BJ (cell line): ENCODE measurements at regions not wholly inside any gene's neighbourhood (a gene's known extent, or its start where the extent isn't known, plus 50 kb on each side); places are given as distances from the start of the nearest gene placed in this dataset.
"Not testable (repeated sequence)": the region's sequence is repeated elsewhere in the genome, so short reads cannot be mapped to it uniquely, and the experiment has no call there.

Experiments used
- CTCF ChIA-PET: fragments of 350-600 bp; formaldehyde crosslinking; extraction: SDS; loops from one replicate; lab custom pipeline; 2021; ENCODE audit warnings: antibody characterized with exemption, inconsistent platforms; lab: Yijun Ruan, JAX
- POLR2A ChIA-PET: fragments of 300-600 bp; sonication (Branson Sonifier 250); formaldehyde crosslinking; extraction: SDS; loops from one replicate; lab custom pipeline; 2021; ENCODE audit warnings: antibody characterized with exemption; lab: Charles Lee
- DNase-seq: peaks from one replicate; pipeline ENCODE4 v3.0.0-alpha.2; 2011; ENCODE audit warnings: low read depth
- H3K27me3 ChIP-seq: 2 replicates; pipeline ENCODE4 v1.6.0; 2011; ENCODE audit warnings: low read length; ENCODE audit not compliant: control insufficient read depth, insufficient read depth
- H3K36me3 ChIP-seq: 2 replicates; pipeline ENCODE4 v1.5.1; 2011; ENCODE audit warnings: low read length; ENCODE audit not compliant: control insufficient read depth, insufficient read depth
- H3K4me3 ChIP-seq: 2 replicates; pipeline ENCODE4 v1.5.1; 2011; ENCODE audit warnings: low read depth, mild to moderate bottlenecking, control low read depth, low read length
- TF ChIP-seq, protein P1 (sequence below): IDR thresholded peaks from 2 replicates; pipeline ENCODE4 v1.5.1; 2011; ENCODE audit warnings: low read depth, mild to moderate bottlenecking, control low read depth, inconsistent platforms, low read length, moderate library complexity; ENCODE audit not compliant: insufficient read depth

DNA sequence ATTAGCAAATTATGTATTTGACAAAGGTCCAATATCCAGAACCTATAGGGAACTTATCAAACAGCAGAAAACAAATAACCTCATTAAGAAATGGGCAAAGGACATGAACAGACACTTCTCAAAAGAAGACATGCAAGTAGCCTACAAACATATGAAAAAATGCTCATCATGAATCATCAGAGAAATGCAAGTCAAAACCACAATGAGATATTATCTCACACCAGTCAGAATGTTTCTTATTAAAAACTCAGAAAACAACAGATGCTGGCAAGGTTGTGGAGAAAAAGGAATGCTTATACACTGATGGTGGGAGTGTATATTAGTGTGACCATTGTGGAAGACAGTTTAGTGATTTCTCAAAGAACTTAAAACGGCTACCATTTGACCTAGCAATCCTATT is 116.1 kb upstream of the CRBN start:
- ChIA-PET CTCF (no interaction called here), POLR2A (no interaction called here)
- no peaks in the 10 kb centered on the region for H3K36me3 ChIP-seq
- no peaks in the 10 kb centered on the region for H3K27me3 ChIP-seq
- no peak overlapping the region for H3K4me3 ChIP-seq
- no peak for DNase-seq
- TF ChIP-seq, protein P1, sequence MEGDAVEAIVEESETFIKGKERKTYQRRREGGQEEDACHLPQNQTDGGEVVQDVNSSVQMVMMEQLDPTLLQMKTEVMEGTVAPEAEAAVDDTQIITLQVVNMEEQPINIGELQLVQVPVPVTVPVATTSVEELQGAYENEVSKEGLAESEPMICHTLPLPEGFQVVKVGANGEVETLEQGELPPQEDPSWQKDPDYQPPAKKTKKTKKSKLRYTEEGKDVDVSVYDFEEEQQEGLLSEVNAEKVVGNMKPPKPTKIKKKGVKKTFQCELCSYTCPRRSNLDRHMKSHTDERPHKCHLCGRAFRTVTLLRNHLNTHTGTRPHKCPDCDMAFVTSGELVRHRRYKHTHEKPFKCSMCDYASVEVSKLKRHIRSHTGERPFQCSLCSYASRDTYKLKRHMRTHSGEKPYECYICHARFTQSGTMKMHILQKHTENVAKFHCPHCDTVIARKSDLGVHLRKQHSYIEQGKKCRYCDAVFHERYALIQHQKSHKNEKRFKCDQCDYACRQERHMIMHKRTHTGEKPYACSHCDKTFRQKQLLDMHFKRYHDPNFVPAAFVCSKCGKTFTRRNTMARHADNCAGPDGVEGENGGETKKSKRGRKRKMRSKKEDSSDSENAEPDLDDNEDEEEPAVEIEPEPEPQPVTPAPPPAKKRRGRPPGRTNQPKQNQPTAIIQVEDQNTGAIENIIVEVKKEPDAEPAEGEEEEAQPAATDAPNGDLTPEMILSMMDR = no peak

DNA sequence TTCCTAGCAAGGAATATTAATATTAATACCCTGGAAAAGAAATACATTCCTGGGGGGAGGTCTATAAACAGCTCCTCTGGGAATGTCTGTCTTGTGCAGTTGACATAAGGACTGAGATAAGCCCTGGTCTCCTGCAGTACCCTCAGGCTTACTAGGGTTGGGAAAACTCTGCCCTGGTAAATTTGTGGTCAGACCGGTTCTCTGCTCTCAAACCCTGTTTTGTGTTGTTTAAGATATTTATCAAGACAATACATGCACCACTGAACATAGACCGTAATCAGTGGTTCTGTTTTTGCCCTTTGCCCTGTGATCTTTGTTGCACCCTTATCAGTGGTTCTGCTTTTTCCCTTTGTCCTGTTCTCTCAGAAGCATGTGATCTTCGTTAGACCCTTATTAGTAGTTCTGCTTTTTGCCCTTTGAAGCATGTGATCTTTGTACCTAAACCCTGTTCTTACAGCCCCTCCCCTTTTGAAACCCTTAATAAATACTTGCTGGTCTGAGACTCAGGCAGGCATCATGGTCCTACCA is 112.3 kb upstream of the CRBN start:
- DNase-seq, H3K4me3 ChIP-seq, H3K36me3 ChIP-seq, H3K27me3 ChIP-seq, CTCF ChIA-PET, POLR2A ChIA-PET: not testable (repeated sequence)

DNA sequence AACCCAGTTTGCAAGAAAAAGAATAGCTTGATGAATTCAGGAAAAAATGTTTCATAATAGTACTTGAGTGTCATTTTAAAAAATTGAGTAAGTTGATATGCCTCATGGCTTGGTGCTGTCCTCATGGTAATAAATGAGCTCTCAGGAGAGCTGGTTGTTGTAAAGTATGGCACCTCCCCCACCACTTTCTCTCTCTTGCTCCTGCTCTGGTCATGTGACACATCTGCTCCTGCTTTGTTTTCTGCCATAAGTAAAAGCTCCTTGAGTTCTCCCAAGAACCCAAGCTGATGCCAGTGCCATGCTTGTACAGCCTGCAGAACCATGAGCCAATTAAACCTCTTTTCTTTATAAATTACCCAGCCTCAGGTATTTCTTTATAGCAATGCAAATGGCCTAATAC is 108.8 kb upstream of the CRBN start:
- Histone ChIP-seq H3K4me3 (no peak overlapping the region), H3K27me3 (no peaks in the 10 kb centered on the region), H3K36me3 (no peaks in the 10 kb centered on the region)
- DNase-seq = no peak
- TF ChIP-seq, protein P1 = no peak
- POLR2A ChIA-PET = no interaction called here
- CTCF ChIA-PET = no interaction called here

DNA sequence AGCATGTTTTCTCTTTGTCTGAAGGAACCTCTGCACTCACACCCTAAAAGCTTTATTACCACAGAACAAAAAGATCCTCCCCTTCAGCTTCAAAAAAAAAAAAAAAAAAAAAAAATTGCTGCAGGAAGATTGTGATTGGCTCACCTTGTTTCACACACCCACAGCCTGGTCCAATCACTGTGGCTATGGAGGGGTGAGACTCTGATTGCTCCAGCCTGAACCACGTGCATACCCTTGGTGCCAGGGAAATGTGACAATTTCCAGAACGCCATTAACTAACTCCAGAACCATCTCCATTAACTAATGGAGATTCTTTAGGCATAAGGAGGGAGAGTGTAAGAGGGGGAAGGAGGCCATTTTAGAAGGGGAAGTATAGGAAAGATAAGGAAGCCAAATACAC is 106.5 kb upstream of the CRBN start:
- H3K36me3 ChIP-seq = no peaks in the 10 kb centered on the region
- no peaks in the 10 kb centered on the region for H3K27me3 ChIP-seq
- H3K4me3 ChIP-seq = no peak overlapping the region
- POLR2A ChIA-PET = no interaction called here
- DNase-seq = no peak
- TF ChIP-seq, protein P1 = no peak
- CTCF ChIA-PET = no interaction called here

DNA sequence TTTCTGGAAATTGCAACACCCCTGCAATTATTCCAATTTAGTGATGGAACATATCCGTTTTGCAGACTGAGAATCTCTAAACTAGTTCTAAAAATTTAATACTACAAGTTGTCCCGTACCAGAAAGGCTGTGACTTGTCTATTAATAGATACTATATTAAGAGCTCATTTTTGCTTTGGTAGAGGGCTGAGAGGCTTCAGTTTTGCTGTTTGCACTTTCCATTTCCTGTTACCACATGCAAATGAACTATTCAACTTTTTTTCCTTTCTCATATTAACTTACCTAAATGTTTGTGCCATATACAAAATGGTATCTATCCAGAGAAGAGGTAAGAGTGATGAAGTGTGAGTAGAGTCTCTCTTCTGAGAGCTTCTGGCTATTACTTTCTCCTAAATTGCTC is 101.5 kb upstream of the CRBN start:
- Histone ChIP-seq H3K27me3 (no peaks in the 10 kb centered on the region), H3K36me3 (no peaks in the 10 kb centered on the region), H3K4me3 (no peak overlapping the region)
- ChIA-PET POLR2A (no interaction called here), CTCF (no interaction called here)
- no peak for DNase-seq
- TF ChIP-seq, protein P1 = no peak

DNA sequence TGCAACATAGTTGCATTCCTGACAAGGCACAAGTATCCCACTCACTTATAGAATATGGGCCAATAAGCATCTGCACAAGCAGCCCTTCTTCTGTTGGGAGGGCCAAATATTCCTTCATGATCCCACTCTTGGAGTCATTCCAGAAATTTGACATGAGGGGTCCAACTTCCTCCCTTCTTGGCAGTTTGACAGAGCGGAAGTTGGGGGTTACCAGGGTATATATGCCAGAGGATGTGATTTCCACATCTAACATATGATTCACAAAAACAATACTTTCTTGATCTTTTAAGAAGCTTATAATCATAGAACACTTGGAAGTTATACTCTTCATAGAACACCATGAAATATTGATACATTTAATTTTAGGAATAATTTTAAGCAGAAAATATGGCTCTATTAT is 100.9 kb upstream of the CRBN start:
- ChIA-PET POLR2A (no interaction called here), CTCF (no interaction called here)
- Histone ChIP-seq H3K27me3 (no peaks in the 10 kb centered on the region), H3K4me3 (no peak overlapping the region), H3K36me3 (no peaks in the 10 kb centered on the region)
- no peak for DNase-seq
- TF ChIP-seq, protein P1 = no peak
